IPS-18a (cell line): ENCODE measurements at regions not wholly inside any gene's neighbourhood (a gene's known extent, or its start where the extent isn't known, plus 50 kb on each side); places are given as distances from the start of the nearest gene placed in this dataset.

Experiments used
- H3K27ac ChIP-seq: one replicate; pipeline ENCODE4 v1.5.1; 2013; ENCODE audit warnings: low read length
- H3K27me3 ChIP-seq: one replicate; pipeline ENCODE4 v1.6.1; 2013; ENCODE audit warnings: mild to moderate bottlenecking, low read length; ENCODE audit not compliant: control insufficient read depth, insufficient read depth
- H3K36me3 ChIP-seq: one replicate; pipeline ENCODE4 v1.6.1; 2013; ENCODE audit warnings: low read depth, low read length; ENCODE audit not compliant: control insufficient read depth
- H3K4me1 ChIP-seq: one replicate; pipeline ENCODE4 v1.6.1; 2013; ENCODE audit warnings: low read depth, low read length; ENCODE audit not compliant: control insufficient read depth
- H3K4me3 ChIP-seq: one replicate; pipeline ENCODE4 v1.5.1; 2013; ENCODE audit warnings: low read length
- H3K9ac ChIP-seq: one replicate; pipeline ENCODE4 v1.6.1; 2013; ENCODE audit warnings: mild to moderate bottlenecking, low read length, moderate library complexity
- H3K9me3 ChIP-seq: one replicate; pipeline ENCODE4 v1.6.1; 2013; ENCODE audit warnings: low read depth, low read length; ENCODE audit not compliant: control insufficient read depth

GRCh38 chr21:36639769-36640168 is 59.1 kb upstream of the SIM2 start:
- Histone ChIP-seq H3K4me1 (no peaks in the 10 kb centered on the region), H3K27ac (no peak overlapping the region), H3K27me3 (no peaks in the 10 kb centered on the region), H3K9ac (no peak overlapping the region), H3K36me3 (no peaks in the 10 kb centered on the region), H3K4me3 (no peak overlapping the region), H3K9me3 (no peaks in the 10 kb centered on the region)

GRCh38 chr21:36640174-36640720 is 58.7 kb upstream of the SIM2 start:
- Histone ChIP-seq H3K4me1 (no peaks in the 10 kb centered on the region), H3K36me3 (no peaks in the 10 kb centered on the region), H3K9ac (no peak overlapping the region), H3K27ac (no peak overlapping the region), H3K4me3 (no peak overlapping the region), H3K27me3 (no peaks in the 10 kb centered on the region), H3K9me3 (no peaks in the 10 kb centered on the region)

GRCh38 chr21:36640721-36641244 is 58.1 kb upstream of the SIM2 start:
- Histone ChIP-seq H3K9ac (no peak overlapping the region), H3K4me1 (no peaks in the 10 kb centered on the region), H3K36me3 (no peaks in the 10 kb centered on the region), H3K9me3 (no peaks in the 10 kb centered on the region), H3K4me3 (no peak overlapping the region), H3K27ac (no peak overlapping the region), H3K27me3 (no peaks in the 10 kb centered on the region)

GRCh38 chr21:36641346-36641745 is 57.6 kb upstream of the SIM2 start:
- Histone ChIP-seq H3K4me1 (no peaks in the 10 kb centered on the region), H3K4me3 (no peak overlapping the region), H3K9me3 (no peaks in the 10 kb centered on the region), H3K27ac (no peak overlapping the region), H3K27me3 (no peaks in the 10 kb centered on the region), H3K36me3 (no peaks in the 10 kb centered on the region), H3K9ac (no peak overlapping the region)

- no peaks in the 10 kb centered on the region for H3K36me3 ChIP-seq
- no peak overlapping the region for H3K4me3 ChIP-seq
- no peaks in the 10 kb centered on the region for H3K4me1 ChIP-seq
- no peaks in the 10 kb centered on the region for H3K9me3 ChIP-seq
- H3K9ac ChIP-seq = no peak overlapping the region
- no peak overlapping the region for H3K27ac ChIP-seq
- H3K27me3 ChIP-seq = no peaks in the 10 kb centered on the region
These were observed 57.0 kb upstream of the SIM2 start for GRCh38 chr21:36641886-36642285.

GRCh38 chr21:36642777-36643176 is 56.1 kb upstream of the SIM2 start:
- H3K27ac ChIP-seq = no peak overlapping the region
- no peaks in the 10 kb centered on the region for H3K9me3 ChIP-seq
- H3K4me1 ChIP-seq = peaks cover 4% of the 10 kb centered on the region
- H3K4me3 ChIP-seq = no peak overlapping the region
- H3K9ac ChIP-seq = no peak overlapping the region
- H3K27me3 ChIP-seq = no peaks in the 10 kb centered on the region
- no peaks in the 10 kb centered on the region for H3K36me3 ChIP-seq

GRCh38 chr21:36643374-36644250 is 55.3 kb upstream of the SIM2 start:
- Histone ChIP-seq H3K4me3 (no peak overlapping the region), H3K9me3 (no peaks in the 10 kb centered on the region), H3K27ac (no peak overlapping the region), H3K4me1 (peaks cover 5% of the 10 kb centered on the region), H3K9ac (no peak overlapping the region), H3K27me3 (no peaks in the 10 kb centered on the region), H3K36me3 (no peaks in the 10 kb centered on the region)

GRCh38 chr21:36646011-36646410 is 52.9 kb upstream of the SIM2 start:
- no peaks in the 10 kb centered on the region for H3K27me3 ChIP-seq
- no peak overlapping the region for H3K9ac ChIP-seq
- no peaks in the 10 kb centered on the region for H3K36me3 ChIP-seq
- H3K9me3 ChIP-seq = no peaks in the 10 kb centered on the region
- H3K4me3 ChIP-seq = no peak overlapping the region
- H3K4me1 ChIP-seq = peaks cover 5% of the 10 kb centered on the region
- no peak overlapping the region for H3K27ac ChIP-seq

GRCh38 chr21:36646645-36647044 is 52.3 kb upstream of the SIM2 start:
- Histone ChIP-seq H3K27me3 (no peaks in the 10 kb centered on the region), H3K9me3 (no peaks in the 10 kb centered on the region), H3K4me1 (peaks cover 5% of the 10 kb centered on the region), H3K27ac (no peak overlapping the region), H3K9ac (no peak overlapping the region), H3K36me3 (no peaks in the 10 kb centered on the region), H3K4me3 (no peak overlapping the region)

GRCh38 chr21:36647279-36648093 is 51.4 kb upstream of the SIM2 start:
- H3K27ac ChIP-seq = no peak overlapping the region
- H3K9me3 ChIP-seq = no peaks in the 10 kb centered on the region
- H3K36me3 ChIP-seq = no peaks in the 10 kb centered on the region
- no peak overlapping the region for H3K4me3 ChIP-seq
- no peaks in the 10 kb centered on the region for H3K27me3 ChIP-seq
- H3K4me1 ChIP-seq = peaks cover 5% of the 10 kb centered on the region
- H3K9ac ChIP-seq = no peak overlapping the region
